GM12801 (cell line): ENCODE measurements at regions not wholly inside any gene's neighbourhood (a gene's known extent, or its start where the extent isn't known, plus 50 kb on each side); places are given as distances from the start of the nearest gene placed in this dataset.

Experiments used
- CTCF ChIP-seq: IDR thresholded peaks from one replicate; pipeline ENCODE4 v1.5.1; 2011; ENCODE audit warnings: control low read depth; ENCODE audit not compliant: insufficient read length; ENCODE audit errors: extremely low read depth

DNA sequence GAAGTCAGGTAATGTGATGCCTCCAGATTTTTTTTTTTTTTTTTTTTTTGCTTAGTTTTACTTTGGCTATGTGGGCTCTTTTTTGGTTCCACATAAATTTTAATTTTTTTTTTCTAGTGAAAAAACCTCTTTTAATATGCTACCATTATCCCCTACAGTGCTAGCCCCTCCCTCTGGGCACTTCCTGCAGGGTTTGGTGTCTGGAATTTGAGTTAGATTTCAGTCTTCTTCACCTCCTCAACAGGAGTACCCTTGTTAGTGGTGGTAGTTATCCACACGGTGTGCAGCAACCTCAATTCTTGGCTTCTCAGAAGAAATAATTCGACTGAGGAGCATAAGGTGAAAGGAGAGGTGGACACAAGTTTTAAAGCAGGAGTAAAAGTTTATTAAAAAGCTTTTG is 128.8 kb upstream of the SYNCRIP start:
- TF ChIP-seq CTCF, result no peak

- TF ChIP-seq CTCF, result no peak
Measured at GRCh38 chr6:85764844-85765243, 122.2 kb upstream of the SYNCRIP start.

DNA sequence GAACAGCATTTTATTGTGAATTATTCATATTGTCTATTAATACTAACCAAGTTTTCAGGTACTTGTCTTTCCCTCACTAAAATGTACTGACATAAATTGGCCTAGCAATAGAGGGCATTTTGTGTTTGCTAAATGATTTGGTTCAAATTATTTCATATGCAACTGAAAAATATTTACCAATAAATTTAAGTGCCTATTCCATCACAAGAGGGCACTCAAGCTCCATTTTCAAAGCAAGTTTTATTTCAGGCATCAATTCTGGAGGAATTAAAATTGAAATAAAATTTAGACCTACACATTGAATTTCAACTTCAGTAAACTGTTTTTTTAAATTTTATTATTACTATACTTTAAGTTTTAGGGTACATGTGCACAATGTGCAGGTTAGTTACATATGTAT is 114.3 kb upstream of the SYNCRIP start:
- TF ChIP-seq CTCF, result no peak

GRCh38 chr6:85754894-85755293 is 112.2 kb upstream of the SYNCRIP start:
- TF ChIP-seq CTCF, result no peak

GRCh38 chr6:85752602-85753001 is 109.9 kb upstream of the SYNCRIP start:
- no peak for TF ChIP-seq CTCF

GRCh38 chr6:85751374-85752055 is 108.8 kb upstream of the SYNCRIP start:
- no peak for TF ChIP-seq CTCF

DNA sequence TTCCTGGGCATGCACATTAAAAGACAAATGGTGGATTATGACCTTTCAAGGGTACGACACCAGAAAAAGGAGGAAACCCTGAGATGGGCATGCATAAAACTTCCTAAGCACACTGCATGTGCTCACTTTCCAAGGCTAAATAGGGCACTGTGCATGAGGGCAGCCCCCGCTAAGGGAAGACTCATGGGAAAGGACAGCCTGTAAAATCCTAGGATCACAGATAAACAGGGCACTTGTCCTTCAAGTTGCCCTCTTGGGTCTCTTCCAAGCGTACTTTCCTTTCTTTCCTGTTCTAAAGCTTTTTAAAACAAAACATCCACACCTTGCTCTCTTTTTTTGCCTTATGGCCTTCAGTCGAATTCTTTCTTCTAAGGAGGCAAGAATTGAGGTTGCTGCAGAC is 106.5 kb upstream of the SYNCRIP start:
- TF ChIP-seq CTCF, result no peak
